ENCODE measurements at regions not wholly inside any gene's neighbourhood (a gene's known extent, or its start where the extent isn't known, plus 50 kb on each side); places are given as distances from the start of the nearest gene placed in this dataset.

DNA sequence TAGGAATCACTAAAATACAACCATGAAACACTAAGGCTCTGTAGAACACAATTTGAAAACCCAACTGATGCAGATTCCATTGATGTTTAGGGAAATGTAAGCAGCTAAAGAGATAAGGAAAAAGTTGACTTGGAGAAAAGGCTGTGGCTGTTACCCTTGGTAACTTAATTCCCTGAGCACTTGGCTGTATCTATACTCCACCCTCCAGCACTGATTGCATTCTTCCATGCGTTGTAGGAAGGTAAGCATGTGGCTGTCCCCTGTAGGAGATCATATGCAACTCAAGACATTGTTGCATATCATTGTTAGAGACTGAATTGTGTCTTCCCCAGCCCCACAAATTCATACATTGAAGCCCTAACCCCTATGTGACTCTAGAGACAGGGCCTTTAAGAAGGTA, 184.5 kb downstream of the CEMIP2 start:
- TF ChIP-seq TAF1 (IDR thresholded peaks at IDR 0.05; ENCODE audit: borderline replicate concordance, insufficient read depth, low read length) (no peak), FOXP2 (optimal IDR thresholded peaks at IDR 0.05; ENCODE audit: borderline replicate concordance, extremely low read depth, extremely low read length, insufficient read depth) (no peak), POLR2AphosphoS5 (IDR thresholded peaks at IDR 0.05; ENCODE audit: low read depth, low read length) (no peak), SIN3A (IDR thresholded peaks at IDR 0.05; ENCODE audit: borderline replicate concordance, insufficient read depth, low read length) (no peak)
- TF ChIP-seq, protein P1, sequence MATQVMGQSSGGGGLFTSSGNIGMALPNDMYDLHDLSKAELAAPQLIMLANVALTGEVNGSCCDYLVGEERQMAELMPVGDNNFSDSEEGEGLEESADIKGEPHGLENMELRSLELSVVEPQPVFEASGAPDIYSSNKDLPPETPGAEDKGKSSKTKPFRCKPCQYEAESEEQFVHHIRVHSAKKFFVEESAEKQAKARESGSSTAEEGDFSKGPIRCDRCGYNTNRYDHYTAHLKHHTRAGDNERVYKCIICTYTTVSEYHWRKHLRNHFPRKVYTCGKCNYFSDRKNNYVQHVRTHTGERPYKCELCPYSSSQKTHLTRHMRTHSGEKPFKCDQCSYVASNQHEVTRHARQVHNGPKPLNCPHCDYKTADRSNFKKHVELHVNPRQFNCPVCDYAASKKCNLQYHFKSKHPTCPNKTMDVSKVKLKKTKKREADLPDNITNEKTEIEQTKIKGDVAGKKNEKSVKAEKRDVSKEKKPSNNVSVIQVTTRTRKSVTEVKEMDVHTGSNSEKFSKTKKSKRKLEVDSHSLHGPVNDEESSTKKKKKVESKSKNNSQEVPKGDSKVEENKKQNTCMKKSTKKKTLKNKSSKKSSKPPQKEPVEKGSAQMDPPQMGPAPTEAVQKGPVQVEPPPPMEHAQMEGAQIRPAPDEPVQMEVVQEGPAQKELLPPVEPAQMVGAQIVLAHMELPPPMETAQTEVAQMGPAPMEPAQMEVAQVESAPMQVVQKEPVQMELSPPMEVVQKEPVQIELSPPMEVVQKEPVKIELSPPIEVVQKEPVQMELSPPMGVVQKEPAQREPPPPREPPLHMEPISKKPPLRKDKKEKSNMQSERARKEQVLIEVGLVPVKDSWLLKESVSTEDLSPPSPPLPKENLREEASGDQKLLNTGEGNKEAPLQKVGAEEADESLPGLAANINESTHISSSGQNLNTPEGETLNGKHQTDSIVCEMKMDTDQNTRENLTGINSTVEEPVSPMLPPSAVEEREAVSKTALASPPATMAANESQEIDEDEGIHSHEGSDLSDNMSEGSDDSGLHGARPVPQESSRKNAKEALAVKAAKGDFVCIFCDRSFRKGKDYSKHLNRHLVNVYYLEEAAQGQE (IDR thresholded peaks at IDR 0.05; ENCODE audit: insufficient read depth in 1 of 2, low read depth in 2 of 2, low read length in 2 of 2): no peak

DNA sequence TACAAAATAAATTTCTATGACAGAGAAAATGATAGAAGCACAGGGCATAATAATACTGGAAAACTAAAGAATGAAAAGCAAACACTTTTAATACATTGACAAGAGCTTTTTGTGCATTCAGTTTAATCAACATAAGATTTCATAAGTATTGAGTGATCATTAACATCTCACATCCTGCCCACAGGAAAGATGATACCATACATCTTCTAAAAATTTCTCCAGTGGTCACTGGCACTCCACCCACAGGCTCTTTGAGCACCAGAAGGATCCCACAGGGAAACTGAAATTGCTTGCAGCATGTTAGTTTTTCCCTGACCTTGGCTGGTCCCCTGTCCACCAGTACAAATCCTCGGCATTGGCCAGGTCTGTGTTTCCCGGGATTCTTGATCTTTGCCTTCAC, 186.0 kb downstream of the CEMIP2 start:
- TF ChIP-seq POLR2AphosphoS5 (IDR thresholded peaks at IDR 0.05; ENCODE audit: low read depth, low read length): no peak
- TF ChIP-seq, protein P1 (IDR thresholded peaks at IDR 0.05; ENCODE audit: insufficient read depth in 1 of 2, low read depth in 2 of 2, low read length in 2 of 2): no peak
- no peak for TF ChIP-seq FOXP2 (optimal IDR thresholded peaks at IDR 0.05; ENCODE audit: borderline replicate concordance, extremely low read depth, extremely low read length, insufficient read depth)
- no peak for TF ChIP-seq TAF1 (IDR thresholded peaks at IDR 0.05; ENCODE audit: borderline replicate concordance, insufficient read depth, low read length)
- TF ChIP-seq SIN3A (IDR thresholded peaks at IDR 0.05; ENCODE audit: borderline replicate concordance, insufficient read depth, low read length): no peak

DNA sequence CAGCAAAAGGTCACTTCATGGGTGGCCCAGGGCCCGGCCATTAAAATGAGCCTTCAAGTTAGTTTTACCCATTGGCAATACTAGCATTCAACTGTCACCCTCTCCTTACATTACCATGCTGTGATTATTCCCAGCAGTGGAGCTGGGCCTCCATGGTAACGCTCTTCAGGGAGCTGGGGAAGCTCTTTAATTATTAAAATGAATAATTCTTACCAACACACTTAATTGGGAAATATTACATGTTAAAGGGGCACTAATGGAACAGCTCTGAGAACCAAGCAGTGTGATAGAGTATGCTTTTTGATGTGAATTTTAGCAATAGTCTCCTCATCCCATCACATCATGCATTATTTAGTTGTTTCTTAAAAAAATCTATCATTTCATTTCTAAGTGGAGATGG, 187.2 kb downstream of the CEMIP2 start:
- TF ChIP-seq, protein P1 (IDR thresholded peaks at IDR 0.05; ENCODE audit: insufficient read depth in 1 of 2, low read depth in 2 of 2, low read length in 2 of 2): no peak
- TF ChIP-seq FOXP2 (optimal IDR thresholded peaks at IDR 0.05; ENCODE audit: borderline replicate concordance, extremely low read depth, extremely low read length, insufficient read depth): no peak
- TF ChIP-seq TAF1 (IDR thresholded peaks at IDR 0.05; ENCODE audit: borderline replicate concordance, insufficient read depth, low read length): no peak
- no peak for TF ChIP-seq SIN3A (IDR thresholded peaks at IDR 0.05; ENCODE audit: borderline replicate concordance, insufficient read depth, low read length)
- TF ChIP-seq POLR2AphosphoS5 (IDR thresholded peaks at IDR 0.05; ENCODE audit: low read depth, low read length): no peak

DNA sequence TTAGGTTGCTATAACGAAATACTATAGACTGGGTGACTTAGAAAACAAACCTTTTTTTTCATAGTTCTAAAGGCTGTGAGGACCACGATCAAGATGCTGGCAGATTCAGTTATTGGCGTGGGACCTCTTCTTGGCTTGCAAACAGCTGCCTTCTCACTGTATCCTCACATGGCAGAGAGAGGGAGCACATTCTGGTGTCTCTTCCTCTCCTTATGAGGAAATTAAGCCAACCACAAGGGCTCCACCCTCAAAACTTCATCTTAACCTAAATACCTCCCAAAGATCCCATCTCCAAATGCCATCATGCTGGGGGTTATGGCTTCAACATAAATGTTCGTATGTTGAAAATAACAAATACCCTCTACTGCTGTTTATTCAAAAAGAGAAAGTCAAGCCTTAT, 197.1 kb downstream of the CEMIP2 start:
- no peak for TF ChIP-seq TAF1 (IDR thresholded peaks at IDR 0.05; ENCODE audit: borderline replicate concordance, insufficient read depth, low read length)
- TF ChIP-seq SIN3A (IDR thresholded peaks at IDR 0.05; ENCODE audit: borderline replicate concordance, insufficient read depth, low read length): no peak
- no peak for TF ChIP-seq POLR2AphosphoS5 (IDR thresholded peaks at IDR 0.05; ENCODE audit: low read depth, low read length)
- TF ChIP-seq FOXP2 (optimal IDR thresholded peaks at IDR 0.05; ENCODE audit: borderline replicate concordance, extremely low read depth, extremely low read length, insufficient read depth): no peak
- TF ChIP-seq, protein P1 (IDR thresholded peaks at IDR 0.05; ENCODE audit: insufficient read depth in 1 of 2, low read depth in 2 of 2, low read length in 2 of 2): no peak

DNA sequence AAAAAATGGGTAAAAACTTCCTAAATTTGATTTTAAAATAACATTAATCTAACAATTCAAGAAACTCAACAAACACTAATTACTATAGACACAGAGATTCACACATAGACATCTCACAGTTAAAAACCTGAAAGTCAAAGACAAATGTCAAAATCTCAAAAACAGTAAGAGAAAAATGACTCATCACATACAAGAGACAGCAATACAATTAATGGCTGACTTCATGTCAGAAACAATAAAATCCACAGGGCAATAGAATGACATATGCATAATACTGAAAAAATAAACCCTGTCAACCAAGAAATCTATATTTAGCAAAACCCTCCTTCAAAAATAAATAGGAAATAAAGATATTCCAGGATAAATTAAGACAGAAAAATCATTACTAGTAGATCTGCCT, 200.4 kb downstream of the CEMIP2 start:
- TF ChIP-seq, protein P1 (IDR thresholded peaks at IDR 0.05; ENCODE audit: insufficient read depth in 1 of 2, low read depth in 2 of 2, low read length in 2 of 2): no peak
- no peak for TF ChIP-seq TAF1 (IDR thresholded peaks at IDR 0.05; ENCODE audit: borderline replicate concordance, insufficient read depth, low read length)
- TF ChIP-seq SIN3A (IDR thresholded peaks at IDR 0.05; ENCODE audit: borderline replicate concordance, insufficient read depth, low read length): no peak
- TF ChIP-seq POLR2AphosphoS5 (IDR thresholded peaks at IDR 0.05; ENCODE audit: low read depth, low read length): no peak
- no peak for TF ChIP-seq FOXP2 (optimal IDR thresholded peaks at IDR 0.05; ENCODE audit: borderline replicate concordance, extremely low read depth, extremely low read length, insufficient read depth)

Data from PFSK-1 (cell line).